ENCODE measurements at regions not wholly inside any gene's neighbourhood (a gene's known extent, or its start where the extent isn't known, plus 50 kb on each side); places are given as distances from the start of the nearest gene placed in this dataset.

GRCh38 chr5:167783145-167783817 is 508.2 kb upstream of the WWC1 start:
- Histone ChIP-seq H3K27me3 (ENCODE audit: insufficient read depth, low read depth, low read length) (no peaks in the 10 kb centered on the region), H3K4me2 (ENCODE audit: low read length) (no peak overlapping the region)
- TF ChIP-seq, protein P1, sequence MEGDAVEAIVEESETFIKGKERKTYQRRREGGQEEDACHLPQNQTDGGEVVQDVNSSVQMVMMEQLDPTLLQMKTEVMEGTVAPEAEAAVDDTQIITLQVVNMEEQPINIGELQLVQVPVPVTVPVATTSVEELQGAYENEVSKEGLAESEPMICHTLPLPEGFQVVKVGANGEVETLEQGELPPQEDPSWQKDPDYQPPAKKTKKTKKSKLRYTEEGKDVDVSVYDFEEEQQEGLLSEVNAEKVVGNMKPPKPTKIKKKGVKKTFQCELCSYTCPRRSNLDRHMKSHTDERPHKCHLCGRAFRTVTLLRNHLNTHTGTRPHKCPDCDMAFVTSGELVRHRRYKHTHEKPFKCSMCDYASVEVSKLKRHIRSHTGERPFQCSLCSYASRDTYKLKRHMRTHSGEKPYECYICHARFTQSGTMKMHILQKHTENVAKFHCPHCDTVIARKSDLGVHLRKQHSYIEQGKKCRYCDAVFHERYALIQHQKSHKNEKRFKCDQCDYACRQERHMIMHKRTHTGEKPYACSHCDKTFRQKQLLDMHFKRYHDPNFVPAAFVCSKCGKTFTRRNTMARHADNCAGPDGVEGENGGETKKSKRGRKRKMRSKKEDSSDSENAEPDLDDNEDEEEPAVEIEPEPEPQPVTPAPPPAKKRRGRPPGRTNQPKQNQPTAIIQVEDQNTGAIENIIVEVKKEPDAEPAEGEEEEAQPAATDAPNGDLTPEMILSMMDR (IDR thresholded peaks at IDR 0.05; ENCODE audit: poor library complexity, severe bottlenecking), result no peak
- TF ChIP-seq EZH2 (IDR thresholded peaks at IDR 0.05; ENCODE audit: borderline replicate concordance, insufficient read depth, low read length, poor library complexity, severe bottlenecking), result no peak
- TF ChIP-seq POLR2AphosphoS5 (IDR thresholded peaks at IDR 0.05), result no peak
- TF ChIP-seq SMC3 (conservative IDR thresholded peaks at IDR 0.05; ENCODE audit: poor library complexity), result no peak
- TF ChIP-seq MXI1 (conservative IDR thresholded peaks at IDR 0.05; ENCODE audit: poor library complexity, severe bottlenecking), result no peak
- no peak for TF ChIP-seq TAF1 (IDR thresholded peaks at IDR 0.05; ENCODE audit: low read depth)

GRCh38 chr5:167785106-167785505 is 506.3 kb upstream of the WWC1 start:
- H2AFZ ChIP-seq (ENCODE audit: low read depth, low read length), result no peak overlapping the region
- no peak overlapping the region for H3K27ac ChIP-seq (ENCODE audit: low read length)
- H3K9me3 ChIP-seq (ENCODE audit: low read length), result peaks cover 4% of the 10 kb centered on the region
- no peaks in the 10 kb centered on the region for H3K79me2 ChIP-seq (replicated peaks; ENCODE audit: insufficient read depth, low read length)
- no peaks in the 10 kb centered on the region for H3K36me3 ChIP-seq (ENCODE audit: insufficient read depth, low read length)
- no peaks in the 10 kb centered on the region for H4K20me1 ChIP-seq (ENCODE audit: insufficient read depth)
- no peaks in the 10 kb centered on the region for H3K9me2 ChIP-seq (ENCODE audit: insufficient read depth, low read length)
- no peak overlapping the region for H3K4me2 ChIP-seq (ENCODE audit: low read length)
- no peak overlapping the region for H3K9ac ChIP-seq (ENCODE audit: low read length)
- no peak overlapping the region for H3K4me3 ChIP-seq (ENCODE audit: low read length)
- no peaks in the 10 kb centered on the region for H3K27me3 ChIP-seq (ENCODE audit: insufficient read depth, low read depth, low read length)
- TF ChIP-seq SMC3 (conservative IDR thresholded peaks at IDR 0.05; ENCODE audit: poor library complexity), result no peak
- H3F3A ChIP-seq (ENCODE audit: insufficient read depth, low read length, poor library complexity, severe bottlenecking), result no peaks in the 10 kb centered on the region

More at GRCh38 chr5:167783145-167783817, 508.2 kb upstream of the WWC1 start:
- Histone ChIP-seq H3K79me2 (replicated peaks; ENCODE audit: insufficient read depth, low read length) (no peaks in the 10 kb centered on the region), H3K36me3 (ENCODE audit: insufficient read depth, low read length) (no peaks in the 10 kb centered on the region), H3K9ac (ENCODE audit: low read length) (no peak overlapping the region), H3F3A (ENCODE audit: insufficient read depth, low read length, poor library complexity, severe bottlenecking) (no peaks in the 10 kb centered on the region), H3K9me3 (ENCODE audit: low read length) (no peaks in the 10 kb centered on the region), H3K9me2 (ENCODE audit: insufficient read depth, low read length) (no peaks in the 10 kb centered on the region), H3K4me3 (ENCODE audit: low read length) (no peak overlapping the region), H2AFZ (ENCODE audit: low read depth, low read length) (no peak overlapping the region), H3K27ac (ENCODE audit: low read length) (no peak overlapping the region), H4K20me1 (ENCODE audit: insufficient read depth) (no peaks in the 10 kb centered on the region)

- H2AFZ ChIP-seq (ENCODE audit: low read depth, low read length), result no peak overlapping the region
- H4K20me1 ChIP-seq (ENCODE audit: insufficient read depth), result no peaks in the 10 kb centered on the region
- no peak overlapping the region for H3K27ac ChIP-seq (ENCODE audit: low read length)
- no peaks in the 10 kb centered on the region for H3K9me2 ChIP-seq (ENCODE audit: insufficient read depth, low read length)
- H3K9ac ChIP-seq (ENCODE audit: low read length), result no peak overlapping the region
- no peaks in the 10 kb centered on the region for H3K36me3 ChIP-seq (ENCODE audit: insufficient read depth, low read length)
- H3K9me3 ChIP-seq (ENCODE audit: low read length), result peaks cover 4% of the 10 kb centered on the region
- H3K27me3 ChIP-seq (ENCODE audit: insufficient read depth, low read depth, low read length), result no peaks in the 10 kb centered on the region
- no peaks in the 10 kb centered on the region for H3F3A ChIP-seq (ENCODE audit: insufficient read depth, low read length, poor library complexity, severe bottlenecking)
- no peaks in the 10 kb centered on the region for H3K79me2 ChIP-seq (replicated peaks; ENCODE audit: insufficient read depth, low read length)
- TF ChIP-seq EP300 (conservative IDR thresholded peaks at IDR 0.05; ENCODE audit: poor library complexity, severe bottlenecking) (no peak), MXI1 (conservative IDR thresholded peaks at IDR 0.05; ENCODE audit: poor library complexity, severe bottlenecking) (no peak), POLR2AphosphoS5 (IDR thresholded peaks at IDR 0.05) (no peak), SMC3 (conservative IDR thresholded peaks at IDR 0.05; ENCODE audit: poor library complexity) (no peak), REST (IDR thresholded peaks at IDR 0.05; ENCODE audit: borderline replicate concordance) (no peak), TAF1 (IDR thresholded peaks at IDR 0.05; ENCODE audit: low read depth) (no peak), EZH2 (IDR thresholded peaks at IDR 0.05; ENCODE audit: borderline replicate concordance, insufficient read depth, low read length, poor library complexity, severe bottlenecking) (no peak), RAD21 (conservative IDR thresholded peaks at IDR 0.05) (no peak)
- TF ChIP-seq, protein P1 (IDR thresholded peaks at IDR 0.05; ENCODE audit: poor library complexity, severe bottlenecking), result no peak
- no peak overlapping the region for H3K4me2 ChIP-seq (ENCODE audit: low read length)
- no peak overlapping the region for H3K4me3 ChIP-seq (ENCODE audit: low read length)
Observed at GRCh38 chr5:167785901-167786300, 505.5 kb upstream of the WWC1 start.
